ENCODE measurements at regions not wholly inside any gene's neighbourhood (a gene's known extent, or its start where the extent isn't known, plus 50 kb on each side); places are given as distances from the start of the nearest gene placed in this dataset.
"Not testable (repeated sequence)": the region's sequence is repeated elsewhere in the genome, so short reads cannot be mapped to it uniquely, and the experiment has no call there.

DNA sequence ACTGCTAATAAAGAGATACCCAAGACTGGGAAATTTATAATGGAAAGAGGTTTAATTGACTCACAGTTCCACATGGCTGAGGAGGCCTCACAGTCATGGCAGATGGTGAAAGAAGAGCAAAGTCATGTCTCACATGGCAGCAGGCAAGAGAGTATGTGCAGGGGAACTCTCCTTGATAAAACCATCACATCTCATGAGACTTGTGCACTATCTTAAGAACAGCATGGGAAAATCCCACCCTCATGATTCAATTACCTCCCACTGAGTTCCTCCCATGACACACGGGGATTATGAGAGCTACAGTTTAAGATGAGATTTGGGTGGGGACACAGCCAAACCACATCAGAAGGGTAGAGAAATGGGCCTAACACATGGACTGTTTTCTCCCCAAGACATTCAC lies 156.3 kb downstream of the CCDC71L start:
- TF ChIP-seq, protein P1, sequence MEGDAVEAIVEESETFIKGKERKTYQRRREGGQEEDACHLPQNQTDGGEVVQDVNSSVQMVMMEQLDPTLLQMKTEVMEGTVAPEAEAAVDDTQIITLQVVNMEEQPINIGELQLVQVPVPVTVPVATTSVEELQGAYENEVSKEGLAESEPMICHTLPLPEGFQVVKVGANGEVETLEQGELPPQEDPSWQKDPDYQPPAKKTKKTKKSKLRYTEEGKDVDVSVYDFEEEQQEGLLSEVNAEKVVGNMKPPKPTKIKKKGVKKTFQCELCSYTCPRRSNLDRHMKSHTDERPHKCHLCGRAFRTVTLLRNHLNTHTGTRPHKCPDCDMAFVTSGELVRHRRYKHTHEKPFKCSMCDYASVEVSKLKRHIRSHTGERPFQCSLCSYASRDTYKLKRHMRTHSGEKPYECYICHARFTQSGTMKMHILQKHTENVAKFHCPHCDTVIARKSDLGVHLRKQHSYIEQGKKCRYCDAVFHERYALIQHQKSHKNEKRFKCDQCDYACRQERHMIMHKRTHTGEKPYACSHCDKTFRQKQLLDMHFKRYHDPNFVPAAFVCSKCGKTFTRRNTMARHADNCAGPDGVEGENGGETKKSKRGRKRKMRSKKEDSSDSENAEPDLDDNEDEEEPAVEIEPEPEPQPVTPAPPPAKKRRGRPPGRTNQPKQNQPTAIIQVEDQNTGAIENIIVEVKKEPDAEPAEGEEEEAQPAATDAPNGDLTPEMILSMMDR (IDR thresholded peaks at IDR 0.05; ENCODE audit: low read depth, low read length, missing control alignments), result no peak
- no peak for DNase-seq (ENCODE audit: low read depth)
- no peak overlapping the region for H3K4me3 ChIP-seq (ENCODE audit: low read depth, low read length)

GRCh38 chr7:106504207-106504606 lies 156.8 kb downstream of the CCDC71L start:
- no peak overlapping the region for H3K4me3 ChIP-seq (ENCODE audit: low read depth, low read length)
- TF ChIP-seq, protein P1 (IDR thresholded peaks at IDR 0.05; ENCODE audit: low read depth, low read length, missing control alignments), result no peak

GRCh38 chr7:106503626-106504025 lies 157.3 kb downstream of the CCDC71L start:
- DNase-seq (ENCODE audit: low read depth), result no peak
- TF ChIP-seq, protein P1 (IDR thresholded peaks at IDR 0.05; ENCODE audit: low read depth, low read length, missing control alignments), result no peak
- no peak overlapping the region for H3K4me3 ChIP-seq (ENCODE audit: low read depth, low read length)

More at GRCh38 chr7:106504207-106504606, 156.8 kb downstream of the CCDC71L start:
- no peak for DNase-seq (ENCODE audit: low read depth)

DNA sequence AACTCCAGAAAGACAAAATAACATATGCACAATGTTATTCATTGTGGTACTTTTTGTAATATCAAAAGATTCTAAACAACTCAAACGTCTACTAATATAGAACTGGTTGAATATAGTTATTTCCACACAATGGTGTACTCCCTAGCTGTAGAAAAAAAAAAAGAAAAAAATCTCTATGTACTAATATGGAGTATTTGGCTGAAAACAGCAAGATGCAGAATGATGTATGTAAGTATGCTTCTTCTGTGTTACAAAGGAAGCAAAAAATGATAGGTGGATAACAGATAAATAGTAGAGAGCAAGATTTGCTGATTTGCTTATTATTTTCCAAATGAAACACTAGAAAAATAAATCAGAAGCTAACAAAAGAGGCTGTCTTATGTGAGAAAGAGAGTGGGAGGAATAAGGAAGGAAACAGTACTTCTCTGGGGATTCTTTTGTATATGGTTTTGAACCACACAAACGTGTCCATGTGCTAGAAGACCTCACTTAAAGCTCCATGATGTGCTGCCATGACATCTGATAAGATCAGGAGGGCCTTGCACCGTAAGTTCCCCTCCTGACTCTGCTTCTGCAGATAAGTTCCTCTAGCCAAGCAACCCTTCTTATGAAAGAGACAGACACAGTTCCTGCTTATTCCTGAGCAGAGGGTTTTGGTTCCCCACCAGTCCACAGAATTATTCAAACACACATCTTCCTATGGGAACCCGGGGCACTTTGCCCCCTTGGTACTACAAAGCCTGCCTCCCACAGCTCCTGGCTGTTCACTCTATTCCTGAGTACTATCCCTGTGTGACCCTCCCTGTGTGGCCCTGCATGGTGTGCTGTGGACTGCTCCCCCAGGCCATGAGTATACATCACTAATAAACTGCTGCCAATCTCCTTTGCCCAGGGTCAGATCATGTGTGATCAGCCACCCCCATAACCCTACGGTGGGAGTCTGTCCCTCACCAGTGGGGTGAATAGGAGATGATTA lies 159.1 kb downstream of the CCDC71L start:
- DNase-seq (ENCODE audit: low read depth), result no peak
- TF ChIP-seq, protein P1 (IDR thresholded peaks at IDR 0.05; ENCODE audit: low read depth, low read length, missing control alignments), result no peak
- no peak overlapping the region for H3K4me3 ChIP-seq (ENCODE audit: low read depth, low read length)

DNA sequence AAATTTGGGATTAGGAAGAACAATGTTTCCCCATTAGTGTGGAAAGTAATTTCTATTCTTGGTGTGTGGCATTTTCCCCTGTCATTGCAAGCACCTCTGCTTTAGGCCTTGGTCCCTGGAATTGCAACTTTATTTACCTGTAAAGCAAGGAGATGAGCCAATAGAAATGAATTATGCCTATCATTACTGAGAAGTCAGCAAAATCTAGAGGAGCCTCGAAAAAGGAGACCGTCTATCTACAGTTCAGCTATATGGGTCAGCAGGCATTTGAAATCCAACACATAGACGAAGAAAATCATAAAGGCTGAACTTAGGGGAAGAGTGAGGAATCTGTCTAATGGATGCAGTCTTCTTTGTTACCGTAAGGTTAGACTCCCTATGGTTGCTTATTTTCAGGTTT lies 161.1 kb downstream of the CCDC71L start:
- H3K4me3 ChIP-seq (ENCODE audit: low read depth, low read length), result no peak overlapping the region
- no peak for DNase-seq (ENCODE audit: low read depth)
- TF ChIP-seq, protein P1 (IDR thresholded peaks at IDR 0.05; ENCODE audit: low read depth, low read length, missing control alignments), result no peak

DNA sequence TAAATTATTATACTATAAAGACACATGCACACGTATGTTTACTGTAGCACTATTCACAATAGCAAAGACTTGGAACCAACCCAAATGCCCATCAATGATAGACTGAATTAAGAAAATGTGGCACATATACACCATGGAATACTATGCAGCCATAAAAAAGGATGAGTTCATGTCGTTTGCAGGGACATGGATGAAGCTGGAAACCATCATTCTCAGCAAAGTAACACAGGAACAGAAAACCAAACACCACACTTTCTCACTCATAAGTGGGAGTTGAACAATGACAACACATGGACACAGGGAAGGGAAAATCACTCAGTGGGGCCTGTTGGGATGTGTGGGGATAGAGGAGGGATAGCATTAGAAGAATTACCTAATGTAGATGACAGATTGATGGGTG lies 163.0 kb downstream of the CCDC71L start:
- not testable (repeated sequence) for H3K4me3 ChIP-seq (ENCODE audit: low read depth, low read length)

GRCh38 chr7:106493041-106493731 lies 167.8 kb downstream of the CCDC71L start:
- no peak overlapping the region for H3K4me3 ChIP-seq (ENCODE audit: low read depth, low read length)
- TF ChIP-seq, protein P1 (IDR thresholded peaks at IDR 0.05; ENCODE audit: low read depth, low read length, missing control alignments), result no peak
- DNase-seq (ENCODE audit: low read depth), result no peak

More for the DNA sequence above, 163.0 kb downstream of the CCDC71L start:
- not testable (repeated sequence) for DNase-seq (ENCODE audit: low read depth)
